GM19397 (cell line): ENCODE measurements at regions not wholly inside any gene's neighbourhood (a gene's known extent, or its start where the extent isn't known, plus 50 kb on each side); places are given as distances from the start of the nearest gene placed in this dataset.

Experiments used
- ATAC-seq: cut with Tn5 transposase; IDR thresholded peaks from one replicate; pipeline ENCODE4 v1.9.1; 2021; ENCODE audit warnings: mild to moderate bottlenecking, moderate library complexity; ENCODE audit not compliant: unreplicated experiment

GRCh38 chr3:163039636-163040035, 1543.0 kb downstream of the OTOL1 start:
- ATAC-seq = no peak

GRCh38 chr3:163043074-163043473, 1546.5 kb downstream of the OTOL1 start:
- no peak for ATAC-seq

GRCh38 chr3:163045945-163046344, 1549.3 kb downstream of the OTOL1 start:
- ATAC-seq = no peak

GRCh38 chr3:163048881-163049280, 1552.3 kb downstream of the OTOL1 start:
- no peak for ATAC-seq

- ATAC-seq = no peak
Observed at GRCh38 chr3:163056874-163057497, 1560.4 kb downstream of the OTOL1 start.

GRCh38 chr3:163058031-163058854, 1561.6 kb downstream of the OTOL1 start:
- ATAC-seq = no peak

GRCh38 chr3:163071713-163072112, 1575.1 kb downstream of the OTOL1 start:
- no peak for ATAC-seq
